ENCODE measurements at regions not wholly inside any gene's neighbourhood (a gene's known extent, or its start where the extent isn't known, plus 50 kb on each side); places are given as distances from the start of the nearest gene placed in this dataset.
"Not testable (repeated sequence)": the region's sequence is repeated elsewhere in the genome, so short reads cannot be mapped to it uniquely, and the experiment has no call there.

GRCh38 chr11:67885574-67885973, 118.3 kb downstream of the UNC93B1 start:
- DNase-seq; H3K36me3 ChIP-seq (ENCODE audit: low read depth); H3K9me3 ChIP-seq; ATAC-seq; intact Hi-C loops (cut with DNase I, micrococcal nuclease); H3K4me3 ChIP-seq: not testable (repeated sequence)
- peaks cover 12% of the 10 kb centered on the region for H3K4me1 ChIP-seq (ENCODE audit: low read depth)

- ATAC-seq; H3K9me3 ChIP-seq; H3K4me3 ChIP-seq; H3K36me3 ChIP-seq (ENCODE audit: low read depth); intact Hi-C loops (cut with DNase I, micrococcal nuclease): not testable (repeated sequence)
- DNase-seq: peak in 2 of 3 donors; percentile 36 to 38
- H3K4me1 ChIP-seq (ENCODE audit: low read depth): peaks cover 12% of the 10 kb centered on the region
Measured at GRCh38 chr11:67884761-67885558, 118.9 kb downstream of the UNC93B1 start.

GRCh38 chr11:67884073-67884757, 119.7 kb downstream of the UNC93B1 start:
- H3K4me3 ChIP-seq; intact Hi-C loops (cut with DNase I, micrococcal nuclease); H3K36me3 ChIP-seq (ENCODE audit: low read depth); H3K9me3 ChIP-seq: not testable (repeated sequence)
- peak in 1 of 3 donors; percentile 30 for DNase-seq
- peak; percentile 86 for ATAC-seq
- H3K4me1 ChIP-seq (ENCODE audit: low read depth): peaks cover 12% of the 10 kb centered on the region

GRCh38 chr11:67882304-67882703, 121.6 kb downstream of the UNC93B1 start:
- intact Hi-C loops (cut with DNase I, micrococcal nuclease); ATAC-seq: not testable (repeated sequence)

GRCh38 chr11:67881836-67882235, 122.1 kb downstream of the UNC93B1 start:
- peaks cover 12% of the 10 kb centered on the region for H3K4me1 ChIP-seq (ENCODE audit: low read depth)
- ATAC-seq; intact Hi-C loops (cut with DNase I, micrococcal nuclease); H3K9me3 ChIP-seq; DNase-seq; H3K36me3 ChIP-seq (ENCODE audit: low read depth); H3K4me3 ChIP-seq: not testable (repeated sequence)

More at GRCh38 chr11:67882304-67882703, 121.6 kb downstream of the UNC93B1 start:
- H3K9me3 ChIP-seq; DNase-seq; H3K4me3 ChIP-seq; H3K36me3 ChIP-seq (ENCODE audit: low read depth): not testable (repeated sequence)
- peaks cover 12% of the 10 kb centered on the region for H3K4me1 ChIP-seq (ENCODE audit: low read depth)

- intact Hi-C loops (cut with DNase I, micrococcal nuclease); H3K36me3 ChIP-seq (ENCODE audit: low read depth); H3K9me3 ChIP-seq; DNase-seq; H3K4me1 ChIP-seq (ENCODE audit: low read depth); ATAC-seq; H3K4me3 ChIP-seq: not testable (repeated sequence)
Measured at GRCh38 chr11:67880594-67881196, 123.2 kb downstream of the UNC93B1 start.

- H3K36me3 ChIP-seq (ENCODE audit: low read depth); DNase-seq; ATAC-seq; intact Hi-C loops (cut with DNase I, micrococcal nuclease); H3K4me1 ChIP-seq (ENCODE audit: low read depth); H3K9me3 ChIP-seq; H3K4me3 ChIP-seq: not testable (repeated sequence)
Measured at GRCh38 chr11:67878666-67879065, 125.2 kb downstream of the UNC93B1 start.

- DNase-seq; H3K4me3 ChIP-seq; H3K9me3 ChIP-seq; ATAC-seq; H3K36me3 ChIP-seq (ENCODE audit: low read depth); intact Hi-C loops (cut with DNase I, micrococcal nuclease); H3K4me1 ChIP-seq (ENCODE audit: low read depth): not testable (repeated sequence)
Measured at GRCh38 chr11:67877316-67877715, 126.6 kb downstream of the UNC93B1 start.

- DNase-seq; H3K4me1 ChIP-seq (ENCODE audit: low read depth); intact Hi-C loops (cut with DNase I, micrococcal nuclease); H3K36me3 ChIP-seq (ENCODE audit: low read depth); H3K4me3 ChIP-seq; ATAC-seq; H3K9me3 ChIP-seq: not testable (repeated sequence)
Measured at GRCh38 chr11:67873223-67873622, 130.7 kb downstream of the UNC93B1 start.

- H3K4me3 ChIP-seq; DNase-seq; H3K4me1 ChIP-seq (ENCODE audit: low read depth); H3K9me3 ChIP-seq; intact Hi-C loops (cut with DNase I, micrococcal nuclease); H3K36me3 ChIP-seq (ENCODE audit: low read depth); ATAC-seq: not testable (repeated sequence)
Measured at GRCh38 chr11:67871168-67871567, 132.7 kb downstream of the UNC93B1 start.

GRCh38 chr11:67862896-67863295, 141.0 kb downstream of the UNC93B1 start:
- H3K9me3 ChIP-seq; ATAC-seq; H3K4me3 ChIP-seq; DNase-seq; intact Hi-C loops (cut with DNase I, micrococcal nuclease); H3K4me1 ChIP-seq (ENCODE audit: low read depth); H3K36me3 ChIP-seq (ENCODE audit: low read depth): not testable (repeated sequence)

- H3K4me1 ChIP-seq (ENCODE audit: low read depth); ATAC-seq: not testable (repeated sequence)
- peak in 2 of 3 donors; percentile 66 to 69 for DNase-seq
Measured at GRCh38 chr11:67859513-67860161, 144.3 kb downstream of the UNC93B1 start.

GRCh38 chr11:67850747-67851146, 153.2 kb downstream of the UNC93B1 start:
- intact Hi-C loops (cut with DNase I, micrococcal nuclease); H3K4me3 ChIP-seq; H3K36me3 ChIP-seq (ENCODE audit: low read depth); H3K4me1 ChIP-seq (ENCODE audit: low read depth); H3K9me3 ChIP-seq; DNase-seq; ATAC-seq: not testable (repeated sequence)

More at GRCh38 chr11:67859513-67860161, 144.3 kb downstream of the UNC93B1 start:
- H3K9me3 ChIP-seq; intact Hi-C loops (cut with DNase I, micrococcal nuclease); H3K36me3 ChIP-seq (ENCODE audit: low read depth); H3K4me3 ChIP-seq: not testable (repeated sequence)

- H3K4me3 ChIP-seq; H3K36me3 ChIP-seq (ENCODE audit: low read depth); H3K9me3 ChIP-seq; H3K4me1 ChIP-seq (ENCODE audit: low read depth); ATAC-seq; intact Hi-C loops (cut with DNase I, micrococcal nuclease): not testable (repeated sequence)
- DNase-seq: peak in 1 of 3 donors; percentile 10
Measured at GRCh38 chr11:67849766-67850165, 154.1 kb downstream of the UNC93B1 start.

Data from mucosa of descending colon (tissue), 3 donors.